ENCODE measurements at regions not wholly inside any gene's neighbourhood (a gene's known extent, or its start where the extent isn't known, plus 50 kb on each side); places are given as distances from the start of the nearest gene placed in this dataset.

DNA sequence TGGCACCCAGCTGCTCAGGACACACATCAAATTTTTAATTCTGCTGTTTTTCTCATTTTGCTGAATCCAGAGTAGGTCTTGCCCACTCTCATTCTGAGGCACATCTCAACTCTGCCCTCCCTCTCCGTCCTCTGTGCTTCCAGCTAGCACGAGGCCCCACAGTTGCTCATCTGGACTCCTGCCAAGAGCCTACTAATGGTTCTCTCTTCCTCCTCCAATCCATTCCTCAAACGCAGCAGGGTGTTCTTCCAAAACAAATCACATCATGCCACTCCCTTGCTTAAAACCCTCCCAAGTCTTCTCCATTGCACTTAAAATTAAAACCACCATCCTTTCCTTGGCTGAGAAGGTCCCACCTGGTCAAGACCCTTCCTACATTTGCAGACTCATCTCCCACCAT is 49.8 kb upstream of the SCAF4 start:
- Histone ChIP-seq H4K20me1 (ENCODE audit: insufficient read depth, low read length) (no peaks in the 10 kb centered on the region), H3K4me1 (ENCODE audit: control insufficient read depth, insufficient read depth, low read length) (no peaks in the 10 kb centered on the region), H3K23ac (ENCODE audit: low read depth, low read length) (no peak overlapping the region), H2BK15ac (ENCODE audit: low read depth, low read length) (no peak overlapping the region), H3K14ac (replicated peaks; ENCODE audit: low read depth, low read length) (no peak overlapping the region), H2BK120ac (ENCODE audit: low read depth, low read length) (no peak overlapping the region), H3K36me3 (ENCODE audit: control insufficient read depth, insufficient read depth, low read length) (no peaks in the 10 kb centered on the region), H3K9me3 (ENCODE audit: control insufficient read depth, insufficient read depth, low read length) (no peaks in the 10 kb centered on the region), H4K8ac (ENCODE audit: low read depth in 2 of 2, low read length in 2 of 2) (no peak overlapping the region), H4K5ac (ENCODE audit: low read depth, low read length) (no peak overlapping the region), H2AK9ac (replicated peaks; ENCODE audit: low read depth, low read length, poor library complexity) (no peak overlapping the region), H3K18ac (ENCODE audit: low read depth, low read length) (no peak overlapping the region), H3K9ac (ENCODE audit: low read depth, low read length) (no peak overlapping the region), H3K27ac (ENCODE audit: insufficient read depth, low read length) (no peak overlapping the region), H2AFZ (replicated peaks; ENCODE audit: low read length, poor library complexity) (no peak overlapping the region), H3K56ac (ENCODE audit: extremely low read depth, insufficient read depth, low read length) (no peak overlapping the region), H2AK5ac (ENCODE audit: low read depth, low read length) (no peak overlapping the region), H3K4me3 (ENCODE audit: insufficient read depth, low read depth, low read length) (no peak overlapping the region), H3K9me1 (ENCODE audit: insufficient read depth, low read length) (no peaks in the 10 kb centered on the region), H3K79me1 (ENCODE audit: low read depth in 1 of 2, low read length in 2 of 2) (no peaks in the 10 kb centered on the region), H4K91ac (ENCODE audit: insufficient read depth, low read depth, low read length) (no peak overlapping the region), H3K4ac (ENCODE audit: low read depth, low read length) (no peak overlapping the region), H2BK20ac (ENCODE audit: low read depth, low read length) (no peak overlapping the region), H3K27me3 (ENCODE audit: control insufficient read depth, insufficient read depth, low read length) (peaks cover 3% of the 10 kb centered on the region), H3K4me2 (ENCODE audit: low read depth, low read length) (no peak overlapping the region), H2BK5ac (ENCODE audit: low read depth, low read length, poor library complexity, severe bottlenecking) (no peak overlapping the region)
- POLR2A ChIA-PET (ENCODE audit: unreplicated experiment) = no interaction called here
- 11% methylated on average over 3 of the region's 3 CpGs; no CpG with 5 or more reads in 1 of the 2 experiments for WGBS, 2 experiments (ENCODE audit: extremely low coverage in 2 of 2, insufficient read length in 1 of 2)
- no peak for TF ChIP-seq RCOR1 (IDR thresholded peaks at IDR 0.05; ENCODE audit: insufficient replicate concordance, low read length)
- in situ Hi-C loops (cut with MboI; ENCODE audit: low sequenced_read_pairs) (no loop called here), dilution Hi-C loops (cut with HindIII; ENCODE audit: low sequenced_read_pairs, unreplicated experiment) (no loop called here), intact Hi-C loops (cut with micrococcal nuclease) (no loop called here)
- ATAC-seq (ENCODE audit: low read depth) (peak; percentile 48; the same call in 1 of the 2 replicates), DNase-seq (peak; percentile 53)
- BruUV-seq (replicated peaks) = no TSS peak
- CTCF ChIA-PET = interaction anchor here (0.7 kb wide), 1 partner anchor 475 kb away, joined by 7 read pairs; no protein-coding TSS in a partner anchor
